HG03280 (cell line): ENCODE measurements at regions not wholly inside any gene's neighbourhood (a gene's known extent, or its start where the extent isn't known, plus 50 kb on each side); places are given as distances from the start of the nearest gene placed in this dataset.

Experiments
- ATAC-seq: cut with Tn5 transposase; IDR thresholded peaks from one replicate; pipeline ENCODE4 v1.9.1; 2021; ENCODE audit warnings: mild to moderate bottlenecking, moderate library complexity; ENCODE audit not compliant: unreplicated experiment

DNA sequence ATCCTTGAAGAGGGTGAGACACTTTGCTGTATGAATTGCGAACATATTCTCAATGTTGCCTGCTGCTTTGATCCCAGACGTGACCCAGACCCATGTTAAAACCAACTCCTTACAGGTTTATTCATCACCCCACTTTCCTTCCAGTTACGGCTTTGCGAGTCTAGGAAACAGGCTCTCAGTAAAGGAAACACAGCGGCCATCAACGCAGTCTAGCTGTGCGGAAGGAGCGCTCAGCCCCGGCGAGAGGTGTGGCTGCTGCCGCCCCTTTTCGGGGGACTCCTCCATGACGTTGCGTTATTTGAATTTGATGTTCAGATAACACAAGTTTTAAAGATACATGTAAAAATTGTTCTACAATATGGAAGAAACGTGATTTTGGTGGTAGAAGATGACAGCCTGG lies 206.4 kb upstream of the FAT1 start:
- no peak for ATAC-seq

DNA sequence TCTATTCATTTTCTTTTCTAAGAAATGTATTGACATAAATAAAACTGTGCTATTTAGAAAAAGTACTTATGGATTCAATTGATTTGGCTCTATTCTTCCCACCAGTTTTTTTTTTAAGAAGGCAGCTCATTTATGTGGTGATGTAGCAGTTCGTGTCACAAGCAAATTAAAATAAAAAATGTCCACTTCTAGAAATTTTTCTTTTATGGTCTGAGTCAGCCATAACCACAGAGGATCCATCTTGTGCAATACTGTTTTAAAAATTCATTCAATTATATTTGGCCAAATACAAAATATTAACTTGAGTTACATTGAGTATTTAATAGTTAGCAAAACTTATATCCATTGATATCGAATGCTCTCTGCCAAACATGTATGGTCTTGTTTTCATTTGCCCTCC lies 207.9 kb upstream of the FAT1 start:
- no peak for ATAC-seq

GRCh38 chr4:186932196-186932595 lies 208.5 kb upstream of the FAT1 start:
- ATAC-seq, result no peak

GRCh38 chr4:186932631-186933187 lies 209.1 kb upstream of the FAT1 start:
- no peak for ATAC-seq

DNA sequence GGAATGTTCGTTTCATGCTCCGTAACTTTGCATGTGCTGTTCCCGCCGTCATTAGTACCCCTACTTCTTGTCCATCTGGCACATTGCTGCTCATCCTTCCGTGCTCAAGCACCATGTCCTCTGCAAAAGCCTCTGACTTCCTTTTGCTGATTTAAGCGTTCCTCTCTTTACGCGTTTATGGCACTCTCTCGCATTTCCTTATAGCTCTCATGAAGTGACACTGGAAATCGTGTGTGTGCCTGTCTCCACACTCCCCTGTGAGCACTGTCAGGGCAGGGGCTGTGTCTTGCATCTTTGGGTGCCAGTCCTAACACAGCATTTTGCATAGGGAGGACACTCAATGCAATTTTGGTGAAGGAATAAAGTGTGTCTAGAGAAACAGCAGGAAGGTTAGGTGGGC lies 210.6 kb upstream of the FAT1 start:
- no peak for ATAC-seq

DNA sequence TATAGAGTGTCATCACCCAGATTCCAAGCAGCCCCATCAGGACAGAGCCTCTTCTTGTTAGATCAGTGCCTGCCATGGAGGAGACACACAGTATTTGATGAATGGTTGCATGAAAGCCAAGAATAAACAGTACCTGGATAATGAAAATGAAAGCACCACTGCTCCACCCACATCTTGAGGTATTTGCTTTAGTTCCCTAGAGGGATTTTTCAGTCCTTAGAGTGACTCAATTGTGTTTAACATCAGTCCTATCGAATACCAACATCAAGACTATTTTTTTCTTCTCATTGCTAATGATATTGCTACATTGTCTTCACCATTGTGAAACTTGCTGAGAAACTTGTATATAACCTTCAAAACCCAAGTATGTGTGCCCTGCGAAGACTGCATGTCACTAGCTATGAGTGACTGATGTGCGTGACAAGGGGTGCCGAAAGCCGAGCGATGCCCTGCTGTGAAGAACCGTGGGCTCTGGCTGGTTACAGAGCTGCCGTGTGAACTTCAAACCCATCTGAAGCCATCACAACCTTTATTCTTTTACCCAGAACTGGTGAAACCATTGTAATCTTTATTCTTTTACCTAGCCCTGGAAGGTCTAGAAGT lies 211.3 kb upstream of the FAT1 start:
- no peak for ATAC-seq

GRCh38 chr4:186935901-186936300 lies 212.2 kb upstream of the FAT1 start:
- ATAC-seq, result no peak

DNA sequence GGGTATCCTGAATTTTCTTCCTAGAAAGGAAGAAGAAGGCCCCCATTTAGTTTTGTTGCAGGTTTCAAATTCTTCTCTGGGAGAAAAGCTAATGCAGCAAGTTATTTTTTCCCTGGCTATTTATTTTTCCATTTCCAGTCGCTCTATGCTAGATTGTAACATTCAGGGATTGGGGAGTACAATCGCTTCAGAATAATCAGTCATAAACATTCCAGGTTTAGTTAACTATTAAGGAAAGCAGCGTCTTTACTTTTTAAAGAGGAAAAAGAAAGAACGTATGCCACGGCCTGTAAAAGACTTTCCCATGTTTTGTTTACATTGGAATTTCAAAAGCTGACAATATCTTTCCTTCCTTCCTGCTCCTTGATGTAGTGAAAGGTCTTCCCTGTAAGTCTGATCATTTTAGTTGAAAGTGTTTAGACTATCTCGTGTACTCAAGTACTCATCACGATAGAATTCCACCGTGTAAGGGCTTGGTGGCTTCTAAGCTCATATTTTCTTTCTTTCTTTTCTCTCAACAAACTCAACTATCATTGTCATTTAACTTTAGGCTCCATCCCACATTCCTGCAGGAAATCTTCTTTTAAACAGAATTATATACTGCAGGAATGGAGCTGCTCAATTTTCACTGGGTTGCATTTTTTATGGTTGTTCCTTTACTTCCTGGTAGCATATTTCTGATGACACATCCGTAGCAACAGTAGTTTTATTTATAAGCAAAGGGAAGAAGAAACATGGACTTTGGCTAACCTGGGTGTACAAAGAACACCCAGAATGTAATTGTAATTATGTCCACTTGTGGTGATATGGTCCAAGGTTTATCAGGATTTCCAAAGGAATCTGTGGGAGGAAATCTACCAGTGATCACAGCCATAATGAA lies 213.1 kb upstream of the FAT1 start:
- no peak for ATAC-seq

DNA sequence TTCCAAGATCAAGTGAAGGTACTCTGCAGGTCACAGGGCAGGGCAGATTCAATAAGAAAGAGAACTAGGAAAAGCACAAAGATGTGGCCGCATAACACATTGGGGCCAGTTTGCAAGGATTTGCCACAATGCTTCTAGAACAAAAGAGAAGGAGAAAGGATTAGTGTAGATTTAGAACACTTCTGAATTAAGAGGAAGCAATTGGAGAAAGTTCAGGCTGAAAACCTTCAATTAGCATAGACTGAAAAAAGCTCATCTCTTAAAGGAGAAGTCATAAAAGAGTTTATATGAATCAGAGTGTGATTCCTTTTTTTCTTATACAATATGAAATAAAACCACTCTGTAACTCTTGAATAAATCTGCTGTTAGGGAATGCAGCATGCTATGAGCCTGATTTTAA lies 215.6 kb upstream of the FAT1 start:
- ATAC-seq, result no peak

- no peak for ATAC-seq
These were observed 216.1 kb upstream of the FAT1 start for GRCh38 chr4:186939766-186940165.

GRCh38 chr4:186940476-186940875 lies 216.8 kb upstream of the FAT1 start:
- ATAC-seq, result no peak

- no peak for ATAC-seq
These were observed 219.2 kb upstream of the FAT1 start for GRCh38 chr4:186942758-186943377.

- no peak for ATAC-seq
These were observed 219.8 kb upstream of the FAT1 start for GRCh38 chr4:186943411-186943810.

DNA sequence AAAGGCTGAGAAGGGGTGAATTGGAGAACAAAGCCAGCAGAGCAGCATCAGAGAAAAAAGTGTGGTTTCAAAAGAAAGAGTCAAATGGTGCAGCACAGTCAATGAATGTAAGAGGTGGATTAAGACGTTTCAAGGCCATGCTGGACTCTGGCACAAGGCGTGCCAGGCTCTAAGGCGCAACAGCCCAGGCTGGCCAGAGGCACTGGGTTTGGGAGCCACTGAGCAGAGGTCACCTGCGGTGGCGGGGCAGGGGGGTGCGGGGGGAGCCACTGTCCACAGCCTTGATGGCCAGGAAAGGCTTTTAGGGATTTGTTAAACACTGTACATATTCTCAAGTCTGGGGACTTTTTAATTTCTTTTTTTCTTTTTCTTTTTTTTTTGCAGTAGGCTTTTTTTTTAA lies 222.5 kb upstream of the FAT1 start:
- ATAC-seq, result no peak

DNA sequence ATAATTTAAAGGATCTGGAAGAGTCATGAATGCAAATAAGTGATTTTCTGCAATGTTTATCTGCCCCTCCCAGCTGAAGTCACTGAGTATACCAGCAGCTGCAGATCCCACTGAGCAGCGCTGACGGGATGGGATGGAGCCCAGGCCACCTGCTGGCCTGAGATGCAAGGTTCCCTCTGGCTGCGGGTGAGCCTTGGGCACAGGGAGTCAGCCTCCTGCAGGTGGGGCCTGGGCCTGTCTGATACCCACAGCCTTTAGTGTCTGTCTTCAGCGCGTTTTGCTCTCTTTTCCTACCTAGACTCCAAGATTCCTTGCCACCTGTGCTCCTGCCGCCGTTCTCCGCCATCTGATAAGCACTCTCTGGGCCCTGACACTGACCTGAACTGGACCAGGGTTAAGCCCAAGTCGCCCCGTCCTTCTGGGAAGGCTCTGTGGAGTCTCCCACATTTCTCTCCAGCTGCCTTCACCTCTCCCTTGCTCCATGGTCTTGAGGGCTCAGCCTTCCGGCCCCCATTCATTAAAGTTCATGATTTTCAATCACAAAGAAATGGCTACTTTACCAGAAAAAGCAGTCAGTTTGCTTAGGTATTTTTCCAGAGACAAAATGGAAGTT lies 223.1 kb upstream of the FAT1 start:
- ATAC-seq, result no peak

DNA sequence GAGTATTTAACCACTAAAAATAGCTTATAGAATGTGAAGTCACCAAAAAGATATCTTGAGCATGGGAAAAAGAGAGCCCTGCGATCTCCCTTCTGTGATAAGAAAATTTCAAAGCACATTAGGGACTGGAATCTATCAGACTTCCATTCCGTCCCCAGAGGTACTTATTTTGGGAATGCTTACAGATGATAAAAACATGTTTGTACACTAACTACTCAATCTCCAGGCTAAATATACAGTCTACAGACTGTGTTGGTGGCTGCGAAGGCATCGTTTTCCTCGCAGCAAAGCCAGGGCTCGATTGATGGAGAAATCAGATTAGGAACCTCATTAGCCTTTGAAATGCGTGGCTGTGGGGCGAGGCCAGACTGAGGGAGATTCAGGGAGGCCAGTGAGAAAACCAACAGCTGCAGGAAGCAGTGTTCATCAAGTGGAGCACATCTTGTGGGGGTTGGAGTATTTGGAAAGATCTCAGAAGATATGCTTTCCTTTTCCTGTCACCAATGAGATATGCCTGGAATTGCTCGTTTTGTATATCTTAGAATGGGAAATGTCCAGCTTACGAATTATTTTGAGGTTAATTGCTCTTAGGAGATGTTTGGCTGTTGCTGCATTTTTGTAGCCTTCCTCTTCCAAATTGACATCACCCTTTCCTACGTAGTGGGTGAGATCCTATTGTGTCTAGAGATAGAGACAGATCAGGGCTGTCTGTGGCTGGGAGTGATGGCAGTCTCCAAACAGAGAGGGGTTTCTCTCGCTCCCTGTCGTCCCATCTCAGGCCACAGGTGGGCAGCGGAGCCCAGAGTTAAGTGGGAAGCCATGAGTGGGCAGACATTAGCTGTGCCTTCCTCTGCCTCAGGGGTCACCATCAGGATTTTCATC lies 224.9 kb upstream of the FAT1 start:
- ATAC-seq, result no peak

DNA sequence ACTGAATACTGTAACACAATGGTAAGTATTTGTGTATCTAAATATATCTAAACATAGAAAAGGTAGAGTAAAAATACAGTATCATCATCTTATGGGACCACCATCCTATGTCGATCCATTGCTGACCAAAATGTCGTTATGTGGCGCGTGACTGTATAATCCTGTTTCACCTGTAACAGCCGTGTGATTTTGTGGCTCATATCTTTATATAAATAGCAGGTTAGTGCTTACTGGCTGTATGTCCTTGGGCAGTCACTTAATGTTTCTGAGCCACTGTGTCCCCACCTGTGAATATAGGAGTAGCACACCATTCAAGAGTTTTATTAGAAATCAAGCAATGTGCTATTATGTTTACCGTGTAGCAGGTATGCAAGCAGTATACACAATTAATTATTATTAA lies 226.2 kb upstream of the FAT1 start:
- no peak for ATAC-seq

- ATAC-seq, result no peak
These were observed 229.1 kb upstream of the FAT1 start for GRCh38 chr4:186952709-186953108.

DNA sequence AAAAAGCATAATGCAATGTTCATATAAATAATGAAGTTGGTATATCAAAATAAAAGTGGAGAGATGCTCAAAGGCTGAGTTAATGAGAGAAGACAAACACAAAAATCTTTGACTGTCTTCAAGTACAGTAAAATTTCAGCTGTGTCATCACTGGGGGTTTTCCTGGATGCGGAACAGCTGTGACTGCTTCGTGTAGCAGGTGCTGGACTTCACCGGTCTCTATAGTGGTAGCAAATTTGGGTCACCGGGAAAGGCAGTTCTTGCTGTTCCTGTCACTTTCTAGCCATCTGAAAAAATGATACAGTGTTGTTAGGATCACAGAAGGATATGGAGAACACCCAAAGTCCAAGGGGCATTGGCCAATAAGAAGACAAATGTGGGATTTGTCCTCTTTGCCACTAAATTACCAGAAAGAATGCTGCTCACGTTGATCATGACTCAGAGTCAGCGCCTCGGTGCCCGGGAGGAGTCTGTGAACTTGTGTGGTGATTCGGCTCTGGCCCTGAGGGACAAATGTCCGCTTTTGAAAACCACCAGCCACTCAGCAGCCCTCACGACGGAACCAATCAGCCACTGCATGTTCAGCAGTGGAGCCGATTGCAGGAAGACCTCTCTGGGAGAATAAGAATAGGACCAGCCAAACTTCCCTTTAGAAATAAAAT lies 230.1 kb upstream of the FAT1 start:
- ATAC-seq, result no peak

DNA sequence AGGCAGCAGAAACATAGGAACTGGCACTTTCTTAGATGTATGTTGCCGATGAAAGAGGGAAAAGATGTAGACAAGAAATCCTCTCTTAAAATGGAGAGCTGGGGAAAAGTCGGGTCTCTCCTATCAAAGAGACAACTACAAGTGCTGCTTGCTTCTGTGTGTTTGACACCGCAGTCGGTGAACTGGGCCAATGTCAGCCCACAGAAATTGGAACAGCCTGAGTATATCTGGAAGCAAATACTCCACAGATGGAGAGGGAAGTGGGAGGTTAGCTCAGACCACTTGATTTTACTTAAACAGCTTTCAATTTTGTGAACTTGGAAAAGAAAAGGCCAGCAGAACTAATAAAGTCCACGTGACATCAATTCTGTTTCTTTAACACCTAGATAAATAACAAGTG lies 230.9 kb upstream of the FAT1 start:
- ATAC-seq, result no peak
